ENCODE measurements at regions not wholly inside any gene's neighbourhood (a gene's known extent, or its start where the extent isn't known, plus 50 kb on each side); places are given as distances from the start of the nearest gene placed in this dataset.

GRCh38 chr10:109403551-109403950 is 519.8 kb downstream of the XPNPEP1 start:
- DNase-seq = no peak
- H3K36me3 ChIP-seq = no peaks in the 10 kb centered on the region
- WGBS, 3 donors = 50 to 85% (median 69%) methylated on average over 2 of the region's 2 CpGs
- H3K9me3 ChIP-seq = no peaks in the 10 kb centered on the region
- no peak overlapping the region for H3K27ac ChIP-seq
- H3K27me3 ChIP-seq = no peaks in the 10 kb centered on the region
- intact Hi-C loops (cut with DNase I) = no loop called here
- H3K4me1 ChIP-seq (ENCODE audit: insufficient read depth) = no peaks in the 10 kb centered on the region
- H3K4me3 ChIP-seq = no peak overlapping the region
- TF ChIP-seq CTCF (IDR thresholded peaks at IDR 0.05) (no peak), EP300 (IDR thresholded peaks at IDR 0.05) (no peak), POLR2A (IDR thresholded peaks at IDR 0.05) (no peak)

GRCh38 chr10:109393425-109393824 is 529.9 kb downstream of the XPNPEP1 start:
- DNase-seq = no peak
- Histone ChIP-seq H3K4me3 (no peak overlapping the region), H3K36me3 (no peaks in the 10 kb centered on the region), H3K27me3 (no peaks in the 10 kb centered on the region), H3K27ac (no peak overlapping the region), H3K4me1 (ENCODE audit: insufficient read depth) (no peaks in the 10 kb centered on the region), H3K9me3 (no peaks in the 10 kb centered on the region)
- 47 to 57% (median 49%) methylated on average over 3 of the region's 3 CpGs for WGBS, 3 donors
- intact Hi-C loops (cut with DNase I) = no loop called here
- no peak for TF ChIP-seq CTCF (IDR thresholded peaks at IDR 0.05)
- TF ChIP-seq POLR2A (IDR thresholded peaks at IDR 0.05) = no peak

GRCh38 chr10:109386921-109387320 is 536.4 kb downstream of the XPNPEP1 start:
- TF ChIP-seq POLR2A (IDR thresholded peaks at IDR 0.05) = no peak
- no peak for TF ChIP-seq CTCF (IDR thresholded peaks at IDR 0.05)
- no peak for TF ChIP-seq EP300 (IDR thresholded peaks at IDR 0.05)
- WGBS, 3 donors = 65 to 74% (median 67%) methylated on average over 3 of the region's 3 CpGs
- H3K27me3 ChIP-seq = no peaks in the 10 kb centered on the region
- intact Hi-C loops (cut with DNase I) = no loop called here
- H3K4me1 ChIP-seq (ENCODE audit: insufficient read depth) = no peaks in the 10 kb centered on the region
- no peak for DNase-seq
- H3K4me3 ChIP-seq = no peak overlapping the region
- H3K9me3 ChIP-seq = no peaks in the 10 kb centered on the region
- no peak overlapping the region for H3K27ac ChIP-seq
- no peaks in the 10 kb centered on the region for H3K36me3 ChIP-seq

DNA sequence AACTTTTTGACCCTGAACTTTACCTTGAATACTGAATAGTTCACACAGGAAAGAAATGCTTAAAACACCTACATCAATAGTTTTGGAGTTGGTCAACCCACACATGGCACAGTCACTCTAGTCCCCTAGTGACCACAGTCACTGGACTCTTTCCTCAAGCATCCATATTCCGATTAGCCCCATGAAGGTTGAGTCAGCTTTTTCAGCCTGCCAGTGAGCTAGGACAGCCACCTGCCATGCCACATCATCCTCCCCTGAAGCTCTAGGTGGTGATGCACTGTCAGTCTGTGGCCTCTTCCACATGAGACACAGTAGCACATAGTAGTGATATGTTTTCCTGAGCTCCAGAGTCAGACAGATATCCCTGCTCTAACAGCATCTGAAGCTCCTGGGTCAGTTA is 537.2 kb downstream of the XPNPEP1 start:
- Histone ChIP-seq H3K4me3 (no peak overlapping the region), H3K27ac (no peak overlapping the region), H3K9me3 (no peaks in the 10 kb centered on the region), H3K27me3 (no peaks in the 10 kb centered on the region), H3K4me1 (ENCODE audit: insufficient read depth) (no peaks in the 10 kb centered on the region), H3K36me3 (no peaks in the 10 kb centered on the region)
- WGBS, 3 donors = 83 to 88% (median 84%) methylated on average over 1 of the region's 1 CpG
- DNase-seq = no peak
- no peak for TF ChIP-seq CTCF (IDR thresholded peaks at IDR 0.05)
- TF ChIP-seq EP300 (IDR thresholded peaks at IDR 0.05) = no peak
- TF ChIP-seq POLR2A (IDR thresholded peaks at IDR 0.05) = no peak
- intact Hi-C loops (cut with DNase I) = no loop called here

- H3K4me1 ChIP-seq (ENCODE audit: insufficient read depth) = no peaks in the 10 kb centered on the region
- no peaks in the 10 kb centered on the region for H3K9me3 ChIP-seq
- 10 to 37% (median 25%) methylated on average over 2 of the region's 2 CpGs for WGBS, 3 donors
- no peak for DNase-seq
- no peak overlapping the region for H3K4me3 ChIP-seq
- H3K27ac ChIP-seq = no peak overlapping the region
- intact Hi-C loops (cut with DNase I) = no loop called here
- H3K36me3 ChIP-seq = no peaks in the 10 kb centered on the region
- TF ChIP-seq POLR2A (IDR thresholded peaks at IDR 0.05) = no peak
- TF ChIP-seq CTCF (IDR thresholded peaks at IDR 0.05) = no peak
- no peaks in the 10 kb centered on the region for H3K27me3 ChIP-seq
These were observed 544.1 kb downstream of the XPNPEP1 start for GRCh38 chr10:109379186-109379585.

Measured in ovary (tissue), 7 donors.